GM12875 (cell line): ENCODE measurements at regions not wholly inside any gene's neighbourhood (a gene's known extent, or its start where the extent isn't known, plus 50 kb on each side); places are given as distances from the start of the nearest gene placed in this dataset.

Experiments
- H3K4me3 ChIP-seq: one replicate; pipeline ENCODE4 v1.5.1; 2011; ENCODE audit warnings: low read depth, low read length, control low read depth
- CTCF ChIP-seq: IDR thresholded peaks from 2 replicates; pipeline ENCODE4 v1.5.1; 2011; ENCODE audit warnings: low read depth, mild to moderate bottlenecking, control low read depth, inconsistent platforms, low read length, moderate library complexity, borderline replicate concordance; ENCODE audit not compliant: insufficient read depth

- no peak overlapping the region for H3K4me3 ChIP-seq
- TF ChIP-seq CTCF: no peak
Measured at GRCh38 chr1:177600936-177601335, 368.9 kb downstream of the SEC16B start.

GRCh38 chr1:177600321-177600720 is 369.5 kb downstream of the SEC16B start:
- no peak overlapping the region for H3K4me3 ChIP-seq
- TF ChIP-seq CTCF: no peak

GRCh38 chr1:177597393-177597792 is 372.5 kb downstream of the SEC16B start:
- TF ChIP-seq CTCF: no peak
- H3K4me3 ChIP-seq: no peak overlapping the region

- no peak overlapping the region for H3K4me3 ChIP-seq
- TF ChIP-seq CTCF: no peak
Measured at GRCh38 chr1:177596485-177596884, 373.4 kb downstream of the SEC16B start.

- no peak for TF ChIP-seq CTCF
- H3K4me3 ChIP-seq: no peak overlapping the region
Measured at GRCh38 chr1:177593105-177593504, 376.8 kb downstream of the SEC16B start.

GRCh38 chr1:177592624-177593023 is 377.2 kb downstream of the SEC16B start:
- no peak for TF ChIP-seq CTCF

GRCh38 chr1:177591155-177591554 is 378.7 kb downstream of the SEC16B start:
- no peak overlapping the region for H3K4me3 ChIP-seq
- TF ChIP-seq CTCF: no peak

More at GRCh38 chr1:177592624-177593023, 377.2 kb downstream of the SEC16B start:
- H3K4me3 ChIP-seq: no peak overlapping the region
